ENCODE measurements at regions not wholly inside any gene's neighbourhood (a gene's known extent, or its start where the extent isn't known, plus 50 kb on each side); places are given as distances from the start of the nearest gene placed in this dataset.

DNA sequence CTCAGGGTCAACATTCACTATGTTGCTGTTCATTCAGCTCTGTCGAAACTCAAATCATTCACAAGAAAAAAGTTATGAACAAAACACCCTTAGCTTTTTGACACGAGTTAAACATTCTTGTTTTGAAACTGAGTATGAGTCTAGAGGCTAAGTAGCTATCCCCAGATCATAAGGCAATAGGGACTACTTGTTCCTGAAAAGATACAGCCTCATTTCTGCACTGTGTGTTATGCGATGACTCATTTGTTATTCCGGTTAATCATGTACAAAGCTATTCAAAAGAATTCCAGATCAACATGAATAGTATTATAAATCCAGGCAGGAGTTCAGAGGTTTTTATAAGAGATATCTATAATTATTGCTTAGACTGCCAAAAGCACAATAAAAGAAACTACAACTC, 908.0 kb downstream of the QKI start:
- intact Hi-C loops (cut with DNase I), result no loop called here
- H3K4me1 ChIP-seq, result no peaks in the 10 kb centered on the region
- ATAC-seq (peak; percentile 27), DNase-seq (no peak)
- H3K27ac ChIP-seq, result no peak overlapping the region
- no peaks in the 10 kb centered on the region for H3K27me3 ChIP-seq
- H3K4me3 ChIP-seq, result no peak overlapping the region
- H3K9me3 ChIP-seq, result no peaks in the 10 kb centered on the region
- no peaks in the 10 kb centered on the region for H3K36me3 ChIP-seq
- TF ChIP-seq, protein P1, sequence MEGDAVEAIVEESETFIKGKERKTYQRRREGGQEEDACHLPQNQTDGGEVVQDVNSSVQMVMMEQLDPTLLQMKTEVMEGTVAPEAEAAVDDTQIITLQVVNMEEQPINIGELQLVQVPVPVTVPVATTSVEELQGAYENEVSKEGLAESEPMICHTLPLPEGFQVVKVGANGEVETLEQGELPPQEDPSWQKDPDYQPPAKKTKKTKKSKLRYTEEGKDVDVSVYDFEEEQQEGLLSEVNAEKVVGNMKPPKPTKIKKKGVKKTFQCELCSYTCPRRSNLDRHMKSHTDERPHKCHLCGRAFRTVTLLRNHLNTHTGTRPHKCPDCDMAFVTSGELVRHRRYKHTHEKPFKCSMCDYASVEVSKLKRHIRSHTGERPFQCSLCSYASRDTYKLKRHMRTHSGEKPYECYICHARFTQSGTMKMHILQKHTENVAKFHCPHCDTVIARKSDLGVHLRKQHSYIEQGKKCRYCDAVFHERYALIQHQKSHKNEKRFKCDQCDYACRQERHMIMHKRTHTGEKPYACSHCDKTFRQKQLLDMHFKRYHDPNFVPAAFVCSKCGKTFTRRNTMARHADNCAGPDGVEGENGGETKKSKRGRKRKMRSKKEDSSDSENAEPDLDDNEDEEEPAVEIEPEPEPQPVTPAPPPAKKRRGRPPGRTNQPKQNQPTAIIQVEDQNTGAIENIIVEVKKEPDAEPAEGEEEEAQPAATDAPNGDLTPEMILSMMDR (IDR thresholded peaks at IDR 0.05), result no peak

GRCh38 chr6:164321297-164321696, 906.8 kb downstream of the QKI start:
- intact Hi-C loops (cut with DNase I), result no loop called here
- Histone ChIP-seq H3K4me1 (no peaks in the 10 kb centered on the region), H3K27ac (no peak overlapping the region), H3K4me3 (no peak overlapping the region), H3K27me3 (no peaks in the 10 kb centered on the region), H3K9me3 (no peaks in the 10 kb centered on the region), H3K36me3 (no peaks in the 10 kb centered on the region)
- no peak for ATAC-seq
- TF ChIP-seq, protein P1 (IDR thresholded peaks at IDR 0.05), result no peak
- no peak for DNase-seq

- Histone ChIP-seq H3K27me3 (no peaks in the 10 kb centered on the region), H3K9me3 (no peaks in the 10 kb centered on the region), H3K36me3 (no peaks in the 10 kb centered on the region), H3K27ac (no peak overlapping the region), H3K4me3 (no peak overlapping the region), H3K4me1 (no peaks in the 10 kb centered on the region)
- intact Hi-C loops (cut with DNase I), result no loop called here
- TF ChIP-seq, protein P1 (IDR thresholded peaks at IDR 0.05), result no peak
- DNase-seq (no peak), ATAC-seq (no peak)
These were observed 900.9 kb downstream of the QKI start for GRCh38 chr6:164315376-164315775.

- no peak for DNase-seq
- Histone ChIP-seq H3K27ac (no peak overlapping the region), H3K4me3 (no peak overlapping the region), H3K9me3 (no peaks in the 10 kb centered on the region), H3K36me3 (no peaks in the 10 kb centered on the region), H3K27me3 (no peaks in the 10 kb centered on the region), H3K4me1 (no peaks in the 10 kb centered on the region)
- TF ChIP-seq, protein P1 (IDR thresholded peaks at IDR 0.05), result no peak
- ATAC-seq, result no peak
- intact Hi-C loops (cut with DNase I), result no loop called here
These were observed 893.8 kb downstream of the QKI start for GRCh38 chr6:164308339-164308738.

- no peaks in the 10 kb centered on the region for H3K36me3 ChIP-seq
- no peak overlapping the region for H3K27ac ChIP-seq
- intact Hi-C loops (cut with DNase I), result no loop called here
- H3K27me3 ChIP-seq, result no peaks in the 10 kb centered on the region
- TF ChIP-seq, protein P1 (IDR thresholded peaks at IDR 0.05), result no peak
- no peak for ATAC-seq
- DNase-seq, result no peak
- H3K9me3 ChIP-seq, result no peaks in the 10 kb centered on the region
- no peak overlapping the region for H3K4me3 ChIP-seq
- no peaks in the 10 kb centered on the region for H3K4me1 ChIP-seq
These were observed 888.8 kb downstream of the QKI start for GRCh38 chr6:164303102-164303964.
